Activated CD8-positive, alpha-beta memory T cell treated with anti-CD3 and anti-CD28 coated beads, Interleukin-2, amount 50 U/mL, for 48 hours (primary cell): ENCODE measurements at regions not wholly inside any gene's neighbourhood (a gene's known extent, or its start where the extent isn't known, plus 50 kb on each side); places are given as distances from the start of the nearest gene placed in this dataset.
A peak's percentile ranks its signal among the peaks of the same experiment; 100 is the strongest.
"Not testable (repeated sequence)": the region's sequence is repeated elsewhere in the genome, so short reads cannot be mapped to it uniquely, and the experiment has no call there.

ENCODE experiments used
- DNase-seq: peaks from one replicate; pipeline ENCODE4 v3.0.0-alpha.2; 2020

GRCh38 chr7:6991169-6991611 lies 165.1 kb upstream of the CCZ1B start:
- peak; percentile 54 for DNase-seq

DNA sequence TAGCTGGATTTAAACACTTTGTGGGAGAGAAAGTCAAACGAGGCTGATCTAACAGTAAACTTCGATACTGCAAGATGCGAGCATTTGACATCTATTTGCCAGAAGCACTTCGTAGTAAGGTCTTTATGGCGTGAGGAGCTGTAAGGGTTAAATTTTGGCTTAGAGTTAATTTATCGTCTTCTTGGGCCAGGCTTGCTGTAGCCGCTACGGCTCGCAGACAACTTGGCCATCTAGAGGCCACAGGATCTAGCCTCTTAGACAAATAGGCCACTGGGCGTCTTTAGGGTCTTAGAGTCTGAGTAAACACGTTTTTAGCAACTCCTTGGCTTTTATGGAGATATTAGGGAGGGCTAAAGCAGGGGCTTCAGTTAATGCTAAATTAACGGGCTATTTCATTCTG lies 165.6 kb upstream of the CCZ1B start:
- not testable (repeated sequence) for DNase-seq

DNA sequence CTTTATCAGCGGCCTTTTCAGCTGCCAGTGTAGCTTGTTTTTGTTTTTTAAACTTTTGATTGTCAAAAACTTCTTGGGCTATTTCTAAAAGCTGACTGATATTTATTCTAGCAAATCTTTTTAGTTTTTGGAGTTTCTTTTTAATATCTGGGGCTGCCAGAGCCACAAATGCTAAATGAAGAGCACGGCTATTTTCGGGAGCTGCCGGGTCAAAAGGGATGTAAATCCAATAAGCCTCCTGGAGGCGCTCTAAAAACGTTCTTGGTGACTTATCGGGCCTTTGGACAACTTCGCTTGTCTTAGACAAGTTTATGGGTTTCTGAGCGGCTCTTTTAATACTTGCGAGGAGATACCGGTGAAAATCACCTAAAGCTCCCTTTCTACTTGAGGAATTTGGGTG lies 166.1 kb upstream of the CCZ1B start:
- not testable (repeated sequence) for DNase-seq

GRCh38 chr7:6995026-6995425 lies 169.0 kb upstream of the CCZ1B start:
- DNase-seq = not testable (repeated sequence)

- not testable (repeated sequence) for DNase-seq
Observed at GRCh38 chr7:6995493-6996289, 169.6 kb upstream of the CCZ1B start.

GRCh38 chr7:6999067-6999666 lies 173.1 kb upstream of the CCZ1B start:
- not testable (repeated sequence) for DNase-seq

- no peak for DNase-seq
Observed at GRCh38 chr7:7002418-7003062, 176.5 kb upstream of the CCZ1B start.

GRCh38 chr7:7005303-7005702 lies 177.0 kb upstream of the C1GALT1 start:
- DNase-seq = no peak

- not testable (repeated sequence) for DNase-seq
Observed at GRCh38 chr7:7005949-7006348, 176.4 kb upstream of the C1GALT1 start.

DNA sequence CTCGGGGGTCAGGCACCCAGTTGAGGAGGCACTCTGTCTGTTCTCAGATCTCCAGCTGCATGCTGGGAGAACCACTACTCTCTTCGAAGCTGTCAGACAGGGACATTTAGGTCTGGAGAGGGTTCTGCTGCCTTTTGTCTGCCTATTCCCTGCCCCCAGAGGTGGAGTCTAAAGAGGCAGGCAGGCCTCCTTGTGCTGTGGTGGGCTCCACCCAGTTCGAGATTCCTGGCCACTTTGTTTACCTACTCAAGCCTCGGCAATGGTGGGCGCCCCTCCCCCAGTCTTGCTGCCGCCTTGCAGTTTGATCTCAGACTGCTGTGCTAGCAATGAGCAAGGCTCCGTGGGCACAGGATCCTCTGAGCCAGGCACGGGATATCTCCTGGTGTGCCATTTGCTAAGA lies 171.1 kb upstream of the C1GALT1 start:
- DNase-seq = not testable (repeated sequence)

DNA sequence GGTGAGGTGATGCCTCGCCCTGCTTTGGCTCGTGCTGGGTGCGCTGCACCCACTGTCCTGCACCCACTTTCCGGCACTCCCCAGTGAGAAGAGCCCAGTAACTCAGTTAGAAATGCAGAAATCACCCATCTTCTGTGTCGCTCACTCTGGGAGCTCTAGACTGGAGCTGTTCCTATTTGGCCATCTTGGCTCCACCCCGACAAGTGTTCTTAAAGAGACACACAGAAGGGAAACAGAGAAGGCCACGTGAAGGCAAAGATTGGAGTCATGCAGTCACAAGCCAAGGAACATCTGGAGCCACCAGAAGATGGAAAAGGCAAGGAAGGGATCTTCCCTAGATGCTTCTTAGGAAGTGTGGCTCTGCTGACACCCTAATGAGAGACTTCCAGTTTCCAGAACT lies 170.6 kb upstream of the C1GALT1 start:
- DNase-seq = not testable (repeated sequence)

- no peak for DNase-seq
Observed at GRCh38 chr7:7014827-7015595, 167.3 kb upstream of the C1GALT1 start.

GRCh38 chr7:7017707-7018280 lies 164.6 kb upstream of the C1GALT1 start:
- DNase-seq = no peak

GRCh38 chr7:7018290-7018689 lies 164.1 kb upstream of the C1GALT1 start:
- no peak for DNase-seq

DNA sequence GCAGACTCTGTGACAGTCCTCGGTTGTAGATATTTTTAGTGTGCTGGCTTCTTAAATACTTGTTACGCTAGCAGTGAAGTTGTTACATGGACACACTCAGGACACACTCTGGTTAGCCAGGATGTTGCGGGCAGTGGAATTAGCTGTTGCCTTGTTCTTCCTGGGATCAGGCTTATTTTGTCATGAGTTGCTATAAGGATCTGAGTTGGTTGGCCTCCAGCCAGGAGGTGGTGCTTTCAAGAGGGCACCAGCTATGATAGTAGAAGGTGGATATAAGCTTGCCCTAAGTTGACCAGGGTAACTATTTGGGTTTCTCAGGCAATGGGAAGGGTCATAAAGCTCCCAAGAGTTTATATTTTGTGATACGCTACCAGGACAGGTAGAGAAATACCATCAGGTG lies 150.1 kb upstream of the C1GALT1 start:
- no peak for DNase-seq

DNA sequence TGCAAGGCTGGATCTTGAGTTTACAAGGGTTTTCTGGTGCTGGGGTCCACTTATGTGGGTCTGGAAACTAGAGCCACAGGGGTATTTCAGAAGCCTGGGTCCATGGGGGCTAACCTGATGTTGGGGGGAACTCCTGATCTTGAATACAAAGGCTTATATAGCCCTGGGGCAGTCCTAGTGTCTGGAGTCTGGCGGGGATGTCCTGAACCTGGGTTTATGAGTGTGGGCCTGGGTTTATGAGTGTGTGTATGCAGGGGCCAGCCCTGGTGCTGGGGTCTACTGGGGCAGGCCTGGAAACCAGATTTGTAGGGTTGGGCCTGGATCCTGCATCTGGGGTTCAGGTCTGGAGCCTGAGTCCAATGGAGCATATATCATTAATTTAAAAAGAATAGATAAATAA lies 146.5 kb upstream of the C1GALT1 start:
- no peak for DNase-seq

- not testable (repeated sequence) for DNase-seq
Observed at GRCh38 chr7:7042286-7042893, 140.0 kb upstream of the C1GALT1 start.

DNA sequence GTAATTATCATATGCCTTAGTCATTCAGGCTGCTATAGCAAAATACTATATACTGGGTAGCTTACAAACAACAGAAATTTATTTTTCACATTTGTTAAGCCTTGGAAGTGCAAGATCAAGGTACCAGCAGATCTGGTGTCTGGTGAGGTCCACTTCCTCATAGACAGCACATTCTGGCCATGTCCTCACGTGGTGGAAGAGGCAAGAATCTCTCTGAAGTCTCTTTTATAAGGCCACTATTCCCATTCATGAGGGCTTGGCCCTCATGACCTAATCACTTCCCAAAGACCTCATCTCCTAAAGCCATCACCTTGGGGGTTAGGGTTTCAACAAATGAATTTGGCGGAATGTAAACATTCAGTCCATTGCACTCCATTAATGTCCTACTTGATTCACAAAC lies 137.5 kb upstream of the C1GALT1 start:
- DNase-seq = no peak

- no peak for DNase-seq
Observed at GRCh38 chr7:7048213-7048612, 134.1 kb upstream of the C1GALT1 start.

GRCh38 chr7:7051206-7051877 lies 131.0 kb upstream of the C1GALT1 start:
- no peak for DNase-seq

DNA sequence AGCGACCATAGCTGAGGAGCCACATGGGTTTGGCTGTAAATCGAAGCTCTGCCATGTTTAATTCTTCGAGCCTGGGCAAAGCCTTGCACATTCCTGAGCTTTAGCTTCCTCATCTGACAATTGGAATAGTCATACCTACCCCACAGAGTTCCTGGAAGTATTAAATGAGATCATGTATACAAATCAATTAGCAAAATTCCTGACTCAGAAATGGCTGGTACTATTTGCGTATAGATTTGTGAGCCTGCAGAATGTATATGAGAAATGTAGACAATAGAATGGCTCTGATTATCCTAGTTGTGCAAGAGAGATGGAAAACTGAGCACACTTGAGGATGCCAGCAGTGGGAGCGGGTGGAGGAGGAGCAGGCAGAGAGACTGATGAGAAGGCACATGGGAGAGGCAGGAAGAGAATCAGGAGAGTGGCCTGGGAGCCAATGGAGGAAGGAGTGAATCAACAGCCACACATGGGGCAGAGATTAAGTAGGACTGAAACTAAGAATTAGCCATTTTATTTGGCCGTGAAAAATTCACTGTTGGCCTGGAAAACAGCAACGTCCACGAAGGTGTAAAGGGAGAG lies 128.0 kb upstream of the C1GALT1 start:
- DNase-seq = no peak
